Colon (tissue), 2 donors: ENCODE measurements at regions not wholly inside any gene's neighbourhood (a gene's known extent, or its start where the extent isn't known, plus 50 kb on each side); places are given as distances from the start of the nearest gene placed in this dataset.

Source experiments
- FAIRE-seq: peaks from 2 replicates; lab custom pipeline; 2012; peaks lifted over from hg19 to GRCh38; lab: Jason Lieb, UNC
- donor health status: control.
- donor health status: control.

GRCh38 chr3:81279481-81280379 is 481.7 kb downstream of the GBE1 start:
- FAIRE-seq: no peak

- FAIRE-seq: no peak
Measured at GRCh38 chr3:81277853-81278252, 483.6 kb downstream of the GBE1 start.

- no peak for FAIRE-seq
Measured at GRCh38 chr3:81274671-81275070, 486.8 kb downstream of the GBE1 start.

GRCh38 chr3:81270603-81271379 is 490.7 kb downstream of the GBE1 start:
- no peak for FAIRE-seq

GRCh38 chr3:81268526-81268925 is 492.9 kb downstream of the GBE1 start:
- FAIRE-seq: no peak

- no peak for FAIRE-seq
Measured at GRCh38 chr3:81261996-81262395, 499.4 kb downstream of the GBE1 start.

GRCh38 chr3:81255463-81255862 is 506.0 kb downstream of the GBE1 start:
- no peak for FAIRE-seq

GRCh38 chr3:81251096-81251495 is 510.3 kb downstream of the GBE1 start:
- no peak for FAIRE-seq

GRCh38 chr3:81249540-81250029 is 511.9 kb downstream of the GBE1 start:
- no peak for FAIRE-seq

- FAIRE-seq: no peak
Measured at GRCh38 chr3:81245501-81245900, 515.9 kb downstream of the GBE1 start.

GRCh38 chr3:81245043-81245442 is 516.4 kb downstream of the GBE1 start:
- FAIRE-seq: no peak

- FAIRE-seq: no peak
Measured at GRCh38 chr3:81244231-81244630, 517.2 kb downstream of the GBE1 start.

GRCh38 chr3:81242871-81243270 is 518.6 kb downstream of the GBE1 start:
- no peak for FAIRE-seq

GRCh38 chr3:81237181-81237580 is 524.3 kb downstream of the GBE1 start:
- FAIRE-seq: no peak

- FAIRE-seq: no peak
Measured at GRCh38 chr3:81218023-81218422, 543.4 kb downstream of the GBE1 start.

- FAIRE-seq: no peak
Measured at GRCh38 chr3:81217101-81217500, 544.3 kb downstream of the GBE1 start.

GRCh38 chr3:81216192-81216591 is 545.3 kb downstream of the GBE1 start:
- no peak for FAIRE-seq

- FAIRE-seq: no peak
Measured at GRCh38 chr3:81214631-81215030, 546.8 kb downstream of the GBE1 start.

GRCh38 chr3:81199587-81199986 is 561.9 kb downstream of the GBE1 start:
- no peak for FAIRE-seq

- no peak for FAIRE-seq
Measured at GRCh38 chr3:81198756-81199155, 562.7 kb downstream of the GBE1 start.

- no peak for FAIRE-seq
Measured at GRCh38 chr3:81198216-81198615, 563.2 kb downstream of the GBE1 start.

- FAIRE-seq: no peak
Measured at GRCh38 chr3:81197386-81197785, 564.1 kb downstream of the GBE1 start.

- FAIRE-seq: no peak
Measured at GRCh38 chr3:81195478-81195877, 566.0 kb downstream of the GBE1 start.
